Peyer's patch (tissue), 4 donors: ENCODE measurements at regions not wholly inside any gene's neighbourhood (a gene's known extent, or its start where the extent isn't known, plus 50 kb on each side); places are given as distances from the start of the nearest gene placed in this dataset.

ENCODE experiments used
- DNase-seq, 3 donors: peaks; one replicate each; pipeline ENCODE4 v3.0.0-alpha.2; 2017 to 2019
- H3K27ac ChIP-seq, 4 donors: fragments of 200-600 bp; sonication (generic); one replicate each; pipeline ENCODE4 v1.5.1; 2016 to 2019
- H3K27me3 ChIP-seq, 2 donors: fragments of 200-600 bp; sonication (generic); one replicate each; pipeline ENCODE4 v1.5.1; 2019
- H3K36me3 ChIP-seq, 3 donors: fragments of 200-600 bp; sonication (generic); one replicate each; pipeline ENCODE4 v1.5.1; 2016 to 2019
- H3K4me1 ChIP-seq, 4 donors: fragments of 200-600 bp; sonication (generic); one replicate each; pipeline ENCODE4 v1.5.1; 2016 to 2019
- H3K4me3 ChIP-seq, 4 donors: fragments of 200-600 bp; sonication (generic); 1 replicate in 3 of 4; 2 replicates in 1 of 4; pipeline ENCODE4 v1.5.1; 2016 to 2019; ENCODE audit warnings: mild to moderate bottlenecking in 1 of 4
- H3K9me3 ChIP-seq, 4 donors: fragments of 200-600 bp; sonication (generic); one replicate each; pipeline ENCODE4 v1.5.1; 2016 to 2019; ENCODE audit warnings: mild to moderate bottlenecking in 1 of 4
- CTCF ChIP-seq, 6 experiments: fragments of 450-650 bp in 4 of 6; fragments of 200-600 bp in 2 of 6; sonication (generic) in 1 of 6; IDR thresholded peaks; one replicate each; pipeline ENCODE4 v1.5.1; 2017 to 2019; ENCODE audit warnings: antibody characterized with exemption in 6 of 6, mild to moderate bottlenecking in 3 of 6, moderate library complexity in 1 of 6
- POLR2A ChIP-seq, 2 donors: fragments of 450-650 bp; IDR thresholded peaks; one replicate each; pipeline ENCODE4 v1.5.1; 2017; ENCODE audit warnings: antibody characterized with exemption in 2 of 2, mild to moderate bottlenecking in 2 of 2, moderate library complexity in 2 of 2

- H3K4me1 ChIP-seq, result no peaks in the 10 kb centered on the region
- TF ChIP-seq POLR2A (IDR thresholded peaks at IDR 0.05) (no peak), CTCF (IDR thresholded peaks at IDR 0.05) (no peak)
- H3K36me3 ChIP-seq, result no peaks in the 10 kb centered on the region
- no peaks in the 10 kb centered on the region for H3K27me3 ChIP-seq
- H3K9me3 ChIP-seq, result no peaks in the 10 kb centered on the region
- H3K4me3 ChIP-seq, result no peak overlapping the region
- H3K27ac ChIP-seq, result no peak overlapping the region
- DNase-seq, result no peak
Observed at GRCh38 chr5:24080046-24080445, 564.7 kb downstream of the CDH10 start.

GRCh38 chr5:24094081-24094679 lies 550.6 kb downstream of the CDH10 start:
- Histone ChIP-seq H3K27me3 (no peaks in the 10 kb centered on the region), H3K36me3 (no peaks in the 10 kb centered on the region), H3K4me3 (no peak overlapping the region), H3K9me3 (no peaks in the 10 kb centered on the region), H3K4me1 (no peaks in the 10 kb centered on the region), H3K27ac (no peak overlapping the region)
- no peak for TF ChIP-seq POLR2A (IDR thresholded peaks at IDR 0.05)
- no peak for TF ChIP-seq CTCF (IDR thresholded peaks at IDR 0.05)
- DNase-seq, result no peak

- DNase-seq, result no peak
Observed at GRCh38 chr5:24102010-24102409, 542.8 kb downstream of the CDH10 start.

GRCh38 chr5:24103451-24104023 lies 541.2 kb downstream of the CDH10 start:
- no peaks in the 10 kb centered on the region for H3K4me1 ChIP-seq
- TF ChIP-seq POLR2A (IDR thresholded peaks at IDR 0.05) (no peak), CTCF (IDR thresholded peaks at IDR 0.05) (no peak)
- no peaks in the 10 kb centered on the region for H3K9me3 ChIP-seq
- DNase-seq, result no peak
- H3K36me3 ChIP-seq, result no peaks in the 10 kb centered on the region
- no peak overlapping the region for H3K4me3 ChIP-seq
- H3K27me3 ChIP-seq, result no peaks in the 10 kb centered on the region
- H3K27ac ChIP-seq, result no peak overlapping the region

More at GRCh38 chr5:24102010-24102409, 542.8 kb downstream of the CDH10 start:
- Histone ChIP-seq H3K27ac (no peak overlapping the region), H3K27me3 (no peaks in the 10 kb centered on the region), H3K4me1 (no peaks in the 10 kb centered on the region), H3K4me3 (no peak overlapping the region), H3K9me3 (no peaks in the 10 kb centered on the region), H3K36me3 (no peaks in the 10 kb centered on the region)
- no peak for TF ChIP-seq POLR2A (IDR thresholded peaks at IDR 0.05)
- no peak for TF ChIP-seq CTCF (IDR thresholded peaks at IDR 0.05)

- TF ChIP-seq POLR2A (IDR thresholded peaks at IDR 0.05) (no peak), CTCF (IDR thresholded peaks at IDR 0.05) (peak in 1 of 6 experiments; percentile 16)
- H3K9me3 ChIP-seq, result no peaks in the 10 kb centered on the region
- no peak for DNase-seq
- H3K4me1 ChIP-seq, result no peaks in the 10 kb centered on the region
- H3K27ac ChIP-seq, result no peak overlapping the region
- H3K4me3 ChIP-seq, result no peak overlapping the region
- H3K27me3 ChIP-seq, result no peaks in the 10 kb centered on the region
- H3K36me3 ChIP-seq, result no peaks in the 10 kb centered on the region
Observed at GRCh38 chr5:24110004-24110615, 534.7 kb downstream of the CDH10 start.
